ENCODE measurements at regions not wholly inside any gene's neighbourhood (a gene's known extent, or its start where the extent isn't known, plus 50 kb on each side); places are given as distances from the start of the nearest gene placed in this dataset.

DNA sequence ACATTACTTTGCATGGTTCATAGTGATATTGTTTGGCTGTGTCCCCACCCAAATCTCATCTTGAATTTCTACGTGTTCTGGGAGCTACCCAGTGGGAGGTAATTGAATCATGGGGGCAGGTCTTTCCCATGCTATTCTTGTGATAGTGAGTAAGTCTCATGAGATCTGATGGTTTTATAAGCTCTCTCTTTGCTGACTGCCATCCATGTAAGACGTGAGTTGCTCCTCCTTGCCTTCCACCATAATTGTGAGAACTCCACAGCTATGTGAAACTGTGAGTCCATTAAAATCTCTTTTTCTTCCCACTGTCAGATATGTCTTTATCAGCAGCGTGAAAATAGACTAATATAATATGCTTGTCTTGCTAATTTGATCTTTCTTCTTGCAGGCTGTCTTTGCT is 200.4 kb upstream of the NOX3 start:
- TF ChIP-seq, protein P1, sequence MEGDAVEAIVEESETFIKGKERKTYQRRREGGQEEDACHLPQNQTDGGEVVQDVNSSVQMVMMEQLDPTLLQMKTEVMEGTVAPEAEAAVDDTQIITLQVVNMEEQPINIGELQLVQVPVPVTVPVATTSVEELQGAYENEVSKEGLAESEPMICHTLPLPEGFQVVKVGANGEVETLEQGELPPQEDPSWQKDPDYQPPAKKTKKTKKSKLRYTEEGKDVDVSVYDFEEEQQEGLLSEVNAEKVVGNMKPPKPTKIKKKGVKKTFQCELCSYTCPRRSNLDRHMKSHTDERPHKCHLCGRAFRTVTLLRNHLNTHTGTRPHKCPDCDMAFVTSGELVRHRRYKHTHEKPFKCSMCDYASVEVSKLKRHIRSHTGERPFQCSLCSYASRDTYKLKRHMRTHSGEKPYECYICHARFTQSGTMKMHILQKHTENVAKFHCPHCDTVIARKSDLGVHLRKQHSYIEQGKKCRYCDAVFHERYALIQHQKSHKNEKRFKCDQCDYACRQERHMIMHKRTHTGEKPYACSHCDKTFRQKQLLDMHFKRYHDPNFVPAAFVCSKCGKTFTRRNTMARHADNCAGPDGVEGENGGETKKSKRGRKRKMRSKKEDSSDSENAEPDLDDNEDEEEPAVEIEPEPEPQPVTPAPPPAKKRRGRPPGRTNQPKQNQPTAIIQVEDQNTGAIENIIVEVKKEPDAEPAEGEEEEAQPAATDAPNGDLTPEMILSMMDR (IDR thresholded peaks at IDR 0.05; ENCODE audit: low read depth, low read length), result no peak
- TF ChIP-seq EZH2phosphoT487 (IDR thresholded peaks at IDR 0.05; ENCODE audit: low read depth), result no peak
